B cell (primary cell): ENCODE measurements at regions not wholly inside any gene's neighbourhood (a gene's known extent, or its start where the extent isn't known, plus 50 kb on each side); places are given as distances from the start of the nearest gene placed in this dataset.

Source experiments
- EZH2 ChIP-seq: IDR thresholded peaks from 2 replicates; pipeline ENCODE4 v1.6.1; 2012; ENCODE audit warnings: borderline replicate concordance, low read depth, mild to moderate bottlenecking, moderate library complexity, low read length; ENCODE audit not compliant: insufficient read depth, poor library complexity, severe bottlenecking
- TF ChIP-seq, protein P1 (sequence below): fragments of 200-600 bp; IDR thresholded peaks from one replicate; pipeline ENCODE4 v1.8.0; 2022; ENCODE audit warnings: antibody characterized with exemption, mild to moderate bottlenecking

DNA sequence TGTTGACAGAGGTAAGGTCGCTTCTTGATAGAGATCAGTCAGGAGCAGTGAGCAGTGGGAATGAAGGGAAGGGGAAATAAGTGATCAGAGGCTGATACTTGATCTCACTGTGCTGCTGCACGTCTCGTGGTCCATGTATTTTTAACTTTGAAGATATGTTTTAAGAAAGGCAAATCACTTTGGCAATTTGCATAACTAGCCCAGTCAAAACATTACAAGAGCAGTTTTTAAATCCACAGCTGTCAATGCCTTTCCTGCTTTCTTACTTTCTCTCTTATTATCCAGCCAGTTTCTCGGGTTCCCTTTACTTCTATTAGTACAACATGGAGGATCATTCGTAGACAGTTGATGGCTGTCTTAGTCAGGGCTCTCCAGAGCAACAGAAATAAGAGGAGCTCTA, 472.8 kb downstream of the TMA16 start:
- TF ChIP-seq, protein P1, sequence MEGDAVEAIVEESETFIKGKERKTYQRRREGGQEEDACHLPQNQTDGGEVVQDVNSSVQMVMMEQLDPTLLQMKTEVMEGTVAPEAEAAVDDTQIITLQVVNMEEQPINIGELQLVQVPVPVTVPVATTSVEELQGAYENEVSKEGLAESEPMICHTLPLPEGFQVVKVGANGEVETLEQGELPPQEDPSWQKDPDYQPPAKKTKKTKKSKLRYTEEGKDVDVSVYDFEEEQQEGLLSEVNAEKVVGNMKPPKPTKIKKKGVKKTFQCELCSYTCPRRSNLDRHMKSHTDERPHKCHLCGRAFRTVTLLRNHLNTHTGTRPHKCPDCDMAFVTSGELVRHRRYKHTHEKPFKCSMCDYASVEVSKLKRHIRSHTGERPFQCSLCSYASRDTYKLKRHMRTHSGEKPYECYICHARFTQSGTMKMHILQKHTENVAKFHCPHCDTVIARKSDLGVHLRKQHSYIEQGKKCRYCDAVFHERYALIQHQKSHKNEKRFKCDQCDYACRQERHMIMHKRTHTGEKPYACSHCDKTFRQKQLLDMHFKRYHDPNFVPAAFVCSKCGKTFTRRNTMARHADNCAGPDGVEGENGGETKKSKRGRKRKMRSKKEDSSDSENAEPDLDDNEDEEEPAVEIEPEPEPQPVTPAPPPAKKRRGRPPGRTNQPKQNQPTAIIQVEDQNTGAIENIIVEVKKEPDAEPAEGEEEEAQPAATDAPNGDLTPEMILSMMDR: no peak
- TF ChIP-seq EZH2: no peak
